IPS-NIHi7 (cell line): ENCODE measurements at regions not wholly inside any gene's neighbourhood (a gene's known extent, or its start where the extent isn't known, plus 50 kb on each side); places are given as distances from the start of the nearest gene placed in this dataset.
A peak's percentile ranks its signal among the peaks of the same experiment; 100 is the strongest.
"Not testable (repeated sequence)": the region's sequence is repeated elsewhere in the genome, so short reads cannot be mapped to it uniquely, and the experiment has no call there.

Source experiments
- DNase-seq: peaks from one replicate; pipeline ENCODE4 v3.0.0; 2012; ENCODE audit warnings: mixed read lengths; ENCODE audit errors: extremely low spot score

DNA sequence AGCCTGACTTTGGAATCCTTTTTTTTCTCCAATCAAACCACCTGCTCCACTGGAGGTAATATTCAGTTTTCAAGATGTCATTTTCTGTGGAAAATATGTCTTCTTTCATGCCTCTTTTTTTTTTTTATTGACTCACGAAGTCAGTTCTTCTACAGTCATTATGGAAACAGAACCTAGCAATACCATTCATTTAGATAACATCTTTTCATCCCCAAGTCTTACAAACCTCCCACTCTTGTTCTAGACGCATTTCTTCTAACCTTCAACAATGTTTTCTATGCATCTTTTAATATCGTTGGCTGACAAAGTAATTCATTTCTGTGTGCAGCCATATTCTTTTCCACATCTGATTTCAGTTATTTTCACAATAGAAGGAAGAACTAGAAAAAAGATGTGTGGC lies 474.3 kb upstream of the CCDC196 start:
- no peak for DNase-seq

- not testable (repeated sequence) for DNase-seq
Observed at GRCh38 chr14:66013607-66014006, 472.6 kb upstream of the CCDC196 start.

DNA sequence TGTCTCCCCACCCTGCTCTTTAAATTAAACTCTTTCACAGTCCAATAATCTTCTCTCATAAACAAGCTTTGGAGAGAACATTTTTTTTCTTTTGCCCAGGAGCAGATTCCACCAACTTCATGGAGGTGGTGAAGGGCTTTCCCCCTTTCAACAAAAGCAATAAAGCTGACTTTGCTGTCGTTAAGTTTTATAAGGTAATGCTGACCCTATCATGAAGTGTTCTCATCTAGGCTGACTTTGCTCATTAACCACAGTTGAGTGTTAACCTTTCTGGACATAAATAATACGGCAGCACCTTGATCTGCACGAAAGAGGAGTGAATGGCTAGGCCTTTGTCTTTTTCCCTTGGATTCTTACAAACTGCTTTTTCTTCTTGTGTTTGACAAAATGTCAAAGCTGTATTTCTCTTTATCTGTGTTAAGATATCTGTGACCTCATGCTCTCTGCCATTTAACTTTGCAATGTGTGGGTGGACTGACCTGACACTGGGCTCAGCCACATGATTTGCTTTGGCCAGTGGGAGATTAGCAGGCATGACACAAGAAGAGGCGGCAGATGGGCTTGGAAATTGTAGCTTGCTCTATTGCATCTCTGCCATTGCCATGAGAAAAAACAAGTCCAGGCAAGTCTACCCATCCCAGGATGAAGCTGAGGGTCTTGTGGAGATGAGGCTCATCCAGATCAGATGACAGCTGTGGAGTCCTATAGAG lies 470.9 kb upstream of the CCDC196 start:
- DNase-seq = no peak

- DNase-seq = no peak
Observed at GRCh38 chr14:66017927-66018326, 468.2 kb upstream of the CCDC196 start.

- DNase-seq = no peak
Observed at GRCh38 chr14:66022526-66022925, 463.6 kb upstream of the CCDC196 start.

DNA sequence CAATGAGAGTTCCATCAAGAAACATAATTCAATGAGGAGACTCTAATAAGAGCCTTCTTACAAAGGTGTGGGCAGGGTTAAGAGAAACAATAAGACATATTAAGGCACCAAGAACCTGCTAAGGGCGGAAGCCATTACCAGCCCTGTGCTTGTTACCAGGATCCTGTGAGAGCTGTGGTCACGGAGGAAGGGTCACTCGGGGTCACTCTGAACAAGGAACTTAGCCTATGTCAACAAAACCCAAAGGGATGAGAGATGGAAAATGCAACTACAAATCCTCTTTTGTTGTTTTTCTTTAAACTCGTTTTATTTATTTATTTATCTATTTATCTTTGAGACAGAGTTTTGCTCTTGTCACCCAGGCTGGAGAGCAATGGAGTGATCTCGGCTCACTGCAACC lies 460.4 kb upstream of the CCDC196 start:
- no peak for DNase-seq

- not testable (repeated sequence) for DNase-seq
Observed at GRCh38 chr14:66031981-66032380, 454.2 kb upstream of the CCDC196 start.

GRCh38 chr14:66032800-66033199 lies 453.4 kb upstream of the CCDC196 start:
- no peak for DNase-seq

- no peak for DNase-seq
Observed at GRCh38 chr14:66036547-66036946, 449.6 kb upstream of the CCDC196 start.

GRCh38 chr14:66037361-66037760 lies 448.8 kb upstream of the CCDC196 start:
- DNase-seq = no peak

DNA sequence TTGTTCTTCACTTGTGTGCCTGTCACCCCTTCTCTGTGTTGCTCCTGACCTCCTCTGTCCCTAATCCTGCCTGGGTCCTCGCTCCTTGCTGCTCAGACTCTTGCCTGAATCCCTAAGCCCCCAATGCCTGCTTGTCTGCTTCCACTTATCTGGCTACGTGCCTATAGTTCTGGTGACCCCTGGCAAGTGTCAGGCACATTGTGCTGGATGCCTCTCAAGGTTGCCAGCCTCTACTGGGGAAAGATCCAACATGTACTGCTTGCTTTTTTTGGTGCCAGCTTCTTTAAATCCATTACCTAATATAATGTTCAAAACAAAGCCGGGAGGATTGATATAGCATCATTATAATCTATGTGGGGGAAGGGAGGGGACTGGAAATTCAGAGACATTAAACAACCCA lies 448.0 kb upstream of the CCDC196 start:
- DNase-seq = no peak

DNA sequence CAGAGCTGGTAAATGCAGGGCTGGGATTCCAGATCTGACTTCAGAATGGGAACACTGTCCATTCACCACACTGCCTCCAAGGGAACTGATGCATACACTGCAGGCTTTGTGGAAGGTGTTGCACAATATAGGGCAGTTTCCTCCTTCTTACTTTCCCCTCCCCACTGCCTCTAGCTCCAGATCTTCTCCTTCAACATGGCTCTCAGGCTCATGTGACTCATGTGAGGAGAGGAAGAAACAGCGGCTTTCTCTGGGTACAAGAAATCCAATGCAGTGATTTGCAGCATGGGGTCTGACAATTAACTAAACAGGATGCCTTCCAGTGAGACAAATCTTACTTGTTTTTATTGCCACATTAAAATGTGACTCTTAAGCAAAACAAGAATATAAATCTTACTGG lies 447.6 kb upstream of the CCDC196 start:
- DNase-seq = peak; percentile 23

GRCh38 chr14:66039495-66039894 lies 446.7 kb upstream of the CCDC196 start:
- no peak for DNase-seq

DNA sequence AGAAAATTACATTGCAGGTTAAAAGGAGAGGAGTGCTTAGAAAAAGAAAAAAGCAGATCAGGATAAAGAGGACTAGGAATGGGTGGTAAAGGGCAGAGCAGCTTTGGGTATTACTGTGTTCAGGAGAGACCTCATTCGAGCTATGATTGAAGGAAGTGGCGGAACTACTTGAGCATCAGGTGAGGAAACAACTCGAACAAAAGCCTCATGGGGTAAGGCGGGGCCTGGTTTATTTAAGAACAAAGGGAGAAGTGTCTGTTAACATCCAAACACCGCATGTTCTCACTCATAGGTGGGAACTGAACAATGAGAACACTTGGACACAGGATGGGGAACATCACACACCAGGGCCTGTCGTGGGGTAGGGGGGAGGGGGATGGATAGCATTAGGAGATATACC lies 444.6 kb upstream of the CCDC196 start:
- DNase-seq = no peak

- no peak for DNase-seq
Observed at GRCh38 chr14:66043921-66044320, 442.2 kb upstream of the CCDC196 start.

- DNase-seq = peak; percentile 24
Observed at GRCh38 chr14:66045572-66046021, 440.6 kb upstream of the CCDC196 start.

GRCh38 chr14:66046035-66046434 lies 440.1 kb upstream of the CCDC196 start:
- DNase-seq = no peak

DNA sequence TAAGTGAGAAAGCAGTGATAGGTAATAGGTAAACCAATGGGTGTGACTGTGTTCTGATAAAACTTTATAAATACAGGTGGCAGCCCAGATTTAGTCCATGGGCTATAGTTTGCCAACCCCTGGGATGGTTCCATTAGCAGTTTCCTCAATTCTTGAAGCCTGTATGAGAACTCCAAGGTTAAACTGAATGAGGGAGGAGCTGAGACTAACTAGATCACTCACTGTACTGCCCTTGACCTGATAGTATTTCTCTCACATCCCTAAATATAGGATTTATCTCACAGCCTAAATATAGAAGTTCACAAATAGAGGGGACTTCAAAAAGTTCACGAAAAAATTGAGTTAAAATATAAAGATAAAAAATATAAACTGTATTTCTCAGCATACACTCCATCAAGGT lies 439.6 kb upstream of the CCDC196 start:
- DNase-seq = no peak

GRCh38 chr14:66056268-66056907 lies 429.8 kb upstream of the CCDC196 start:
- no peak for DNase-seq

GRCh38 chr14:66056926-66057552 lies 429.1 kb upstream of the CCDC196 start:
- no peak for DNase-seq

DNA sequence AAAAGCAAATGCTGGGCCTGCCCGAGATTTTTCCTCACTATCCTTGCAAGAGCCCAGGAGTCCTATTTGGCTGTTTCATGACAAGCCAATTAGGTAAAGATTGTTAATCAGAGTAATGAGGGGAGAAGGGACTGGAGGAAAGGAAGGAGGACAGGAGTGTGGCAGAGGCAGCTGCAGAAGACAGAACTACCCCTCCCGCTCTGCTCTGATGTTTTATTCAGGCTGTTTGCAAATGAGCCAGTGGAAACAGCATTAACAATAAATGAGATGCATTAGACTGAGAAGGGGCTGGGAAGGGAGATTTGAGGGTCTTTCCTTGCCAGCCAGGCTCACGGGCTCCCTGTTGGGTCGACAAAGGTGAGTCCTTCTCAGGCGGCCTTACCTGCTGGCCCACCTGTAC lies 421.0 kb upstream of the CCDC196 start:
- no peak for DNase-seq

GRCh38 chr14:66066981-66067776 lies 419.0 kb upstream of the CCDC196 start:
- no peak for DNase-seq
